Transverse colon (tissue), 4 donors: ENCODE measurements at regions not wholly inside any gene's neighbourhood (a gene's known extent, or its start where the extent isn't known, plus 50 kb on each side); places are given as distances from the start of the nearest gene placed in this dataset.

Source experiments
- DNase-seq: peaks from one replicate; pipeline ENCODE4 v3.0.0-alpha.2; 2019
- H3K27ac ChIP-seq, 4 donors: fragments of 200-600 bp; sonication (generic); 2 replicates each; pipeline ENCODE4 v1.5.1; 2016 to 2018; ENCODE audit warnings: inconsistent platforms in 4 of 4
- H3K27me3 ChIP-seq: fragments of 200-600 bp; sonication (generic); 2 replicates; pipeline ENCODE4 v1.5.1; 2017; ENCODE audit warnings: inconsistent platforms
- H3K36me3 ChIP-seq, 4 donors: fragments of 200-600 bp; sonication (generic); 2 replicates each; pipeline ENCODE4 v1.5.1; 2017 to 2019; ENCODE audit warnings: inconsistent platforms in 4 of 4
- H3K4me1 ChIP-seq, 4 donors: fragments of 200-600 bp; sonication (generic); 2 replicates each; pipeline ENCODE4 v1.5.1; 2017 to 2020; ENCODE audit warnings: inconsistent platforms in 4 of 4
- H3K4me3 ChIP-seq, 4 donors: fragments of 200-600 bp; sonication (generic); 1 replicate in 1 of 4; 2 replicates in 3 of 4; pipeline versions ENCODE4 v1.5.1 to v1.6.1; 2017 to 2019; ENCODE audit warnings: inconsistent platforms in 4 of 4
- H3K9me3 ChIP-seq, 2 donors: fragments of 200-600 bp; sonication (generic); 2 replicates each; pipeline ENCODE4 v1.5.1; 2017 to 2019; ENCODE audit warnings: inconsistent platforms in 2 of 2
- CTCF ChIP-seq, 5 experiments: fragments of 200-600 bp in 3 of 5; fragments of 450-650 bp in 2 of 5; sonication (generic) in 3 of 5; IDR thresholded peaks; 1 replicate in 2 of 5; 2 replicates in 3 of 5; pipeline ENCODE4 v1.5.1; 2016 to 2017; ENCODE audit warnings: antibody characterized with exemption in 5 of 5, inconsistent platforms in 3 of 5, mild to moderate bottlenecking in 2 of 5, moderate library complexity in 1 of 5
- EP300 ChIP-seq: sonication (generic); formaldehyde crosslinking; IDR thresholded peaks from one replicate; pipeline ENCODE4 v1.6.1; 2017; ENCODE audit warnings: antibody characterized with exemption, low read depth
- POLR2A ChIP-seq: fragments of 450-650 bp; IDR thresholded peaks from one replicate; pipeline ENCODE4 v1.6.1; 2016; ENCODE audit warnings: antibody characterized with exemption, mild to moderate bottlenecking, moderate library complexity
- POLR2AphosphoS5 ChIP-seq, 3 donors: sonication (generic); formaldehyde crosslinking; IDR thresholded peaks; one replicate each; pipeline ENCODE4 v1.6.1; 2016; ENCODE audit warnings: antibody characterized with exemption in 3 of 3
- whole genome bisulfite sequencing, 2 donors: methylation state at CpG; one replicate each; pipeline ENCODE4 v1.1.5; 2018; ENCODE audit warnings: low coverage in 1 of 2; 5-methylcytosine and 5-hydroxymethylcytosine counted together
- in situ Hi-C, 4 donors: fragments of 200-750 bp; cut with MboI; loops; one replicate each; pipeline versions ENCODE4 v1.15.0 to v1.15.1; 2017; ENCODE audit warnings: low sequenced_read_pairs in 3 of 4, low pct_ligation_motif_present in 1 of 4, low pct_unique_long_range_greater_than_20kb in 1 of 4
- intact Hi-C: fragments of 100-400 bp; cut with DNase I; formaldehyde crosslinking; loops from one replicate; pipeline ENCODE4 v1.15.1; 2023; ENCODE audit warnings: low total_unique reads

- H3K9me3 ChIP-seq = no peaks in the 10 kb centered on the region
- H3K36me3 ChIP-seq = no peaks in the 10 kb centered on the region
- peak overlapping the region in 3 of 4 donors; percentile 3 to 48 (median 25) for H3K27ac ChIP-seq
- TF ChIP-seq POLR2A (no peak), CTCF (IDR thresholded peaks at IDR 0.05) (no peak)
- in situ Hi-C loops (no loop called here), intact Hi-C loops (no loop called here)
- WGBS, 2 donors = 87% methylated on average over 12 of the region's 12 CpGs; no CpG with 5 or more reads in 1 of the 2 donors
- DNase-seq = no peak
- no peaks in the 10 kb centered on the region for H3K4me1 ChIP-seq
- no peak overlapping the region for H3K4me3 ChIP-seq
- peaks cover 13% of the 10 kb centered on the region for H3K27me3 ChIP-seq
Measured at GRCh38 chr22:27577574-27577969, 224.0 kb downstream of the MN1 start.

DNA sequence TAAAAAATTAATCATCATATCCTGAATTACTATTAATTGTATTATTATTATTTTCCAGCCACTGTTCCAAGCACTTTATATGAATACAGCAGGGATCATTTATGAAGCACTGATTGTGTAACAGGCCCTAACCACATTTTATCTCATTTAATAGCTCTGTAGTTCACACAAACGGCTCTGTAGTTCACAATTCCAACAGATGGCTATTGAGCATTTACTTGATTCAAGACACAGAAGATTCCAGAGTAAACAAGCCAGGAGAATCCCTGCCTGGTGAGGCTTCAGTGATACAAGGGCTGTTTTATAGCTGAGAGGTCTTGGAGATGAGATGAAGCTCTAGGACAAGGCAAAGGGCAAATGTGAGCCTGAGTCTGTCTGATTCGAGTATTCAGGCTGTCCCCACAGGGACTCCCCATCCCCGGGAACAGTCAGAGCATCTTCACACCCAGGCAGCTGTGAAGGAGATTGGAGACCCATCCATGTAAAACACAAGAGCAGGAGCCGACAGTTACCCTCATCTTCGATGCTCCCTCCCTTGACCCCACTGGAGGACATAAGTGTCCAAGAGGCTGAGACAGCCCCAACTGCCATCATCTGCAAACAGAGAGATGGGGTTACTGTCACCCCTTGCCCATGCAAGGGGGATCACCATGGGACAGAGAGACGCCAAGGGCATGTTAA, 222.5 kb downstream of the MN1 start:
- no peaks in the 10 kb centered on the region for H3K36me3 ChIP-seq
- no peak overlapping the region for H3K27ac ChIP-seq
- no peaks in the 10 kb centered on the region for H3K9me3 ChIP-seq
- TF ChIP-seq POLR2A = no peak
- TF ChIP-seq POLR2AphosphoS5 (IDR thresholded peaks at IDR 0.05) = no peak
- TF ChIP-seq CTCF (IDR thresholded peaks at IDR 0.05) = no peak
- no peak for TF ChIP-seq EP300
- in situ Hi-C loops (no loop called here), intact Hi-C loops (no loop called here)
- WGBS, 2 donors = 0 to 57% methylated on average over 1 to 6 of the region's 6 CpGs
- H3K27me3 ChIP-seq = no peaks in the 10 kb centered on the region
- H3K4me3 ChIP-seq = no peak overlapping the region
- no peak for DNase-seq
- H3K4me1 ChIP-seq = no peaks in the 10 kb centered on the region

- TF ChIP-seq EP300 = no peak
- TF ChIP-seq POLR2AphosphoS5 (IDR thresholded peaks at IDR 0.05) = no peak
- TF ChIP-seq POLR2A = no peak
- no peak for TF ChIP-seq CTCF (IDR thresholded peaks at IDR 0.05)
- WGBS, 2 donors = 66 to 97% methylated on average over 5 to 13 of the region's 13 CpGs
- in situ Hi-C loops (no loop called here), intact Hi-C loops (no loop called here)
- Histone ChIP-seq H3K27ac (no peak overlapping the region), H3K36me3 (no peaks in the 10 kb centered on the region), H3K27me3 (no peaks in the 10 kb centered on the region), H3K9me3 (no peaks in the 10 kb centered on the region), H3K4me1 (no peaks in the 10 kb centered on the region), H3K4me3 (no peak overlapping the region)
- no peak for DNase-seq
Measured at GRCh38 chr22:27580311-27580897, 221.2 kb downstream of the MN1 start.

GRCh38 chr22:27581236-27581635, 220.3 kb downstream of the MN1 start:
- in situ Hi-C loops = no loop called here
- Histone ChIP-seq H3K27ac (peak overlapping the region in 2 of 4 donors; percentile 17 to 33), H3K27me3 (no peaks in the 10 kb centered on the region), H3K9me3 (no peaks in the 10 kb centered on the region), H3K36me3 (no peaks in the 10 kb centered on the region), H3K4me3 (no peak overlapping the region), H3K4me1 (no peaks in the 10 kb centered on the region)
- no peak for TF ChIP-seq EP300
- TF ChIP-seq POLR2A = no peak
- 70 to 75% methylated on average over 4 to 8 of the region's 8 CpGs for WGBS, 2 donors
- no peak for DNase-seq
- intact Hi-C loops = no loop called here

DNA sequence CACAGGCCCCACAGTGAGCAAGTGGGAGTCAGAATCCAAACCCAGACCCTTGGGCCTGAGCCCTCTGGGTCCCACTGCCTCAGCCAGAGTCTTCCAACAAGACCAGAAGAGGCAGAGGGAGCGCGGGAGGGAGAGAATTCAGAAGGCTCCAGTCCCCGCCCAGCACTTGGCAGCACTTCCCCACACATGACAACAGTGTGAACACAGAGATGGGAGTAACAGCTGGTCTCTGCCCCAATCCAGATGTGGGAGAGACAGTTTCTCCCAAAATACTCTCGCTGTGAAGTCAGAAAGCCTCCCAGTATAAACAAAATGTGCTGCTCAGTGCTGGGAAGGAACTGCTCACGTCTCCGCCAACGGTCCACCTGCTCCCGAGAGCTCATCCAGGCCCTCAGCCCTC, 219.9 kb downstream of the MN1 start:
- no peak for TF ChIP-seq EP300
- TF ChIP-seq POLR2AphosphoS5 (IDR thresholded peaks at IDR 0.05) = peak; percentile 50 to 62 (median 53)
- no peak for TF ChIP-seq POLR2A
- TF ChIP-seq CTCF (IDR thresholded peaks at IDR 0.05) = no peak
- intact Hi-C loops = no loop called here

More for the DNA sequence above, 219.9 kb downstream of the MN1 start:
- Histone ChIP-seq H3K4me3 (no peak overlapping the region), H3K4me1 (no peaks in the 10 kb centered on the region), H3K27me3 (no peaks in the 10 kb centered on the region), H3K9me3 (no peaks in the 10 kb centered on the region), H3K36me3 (no peaks in the 10 kb centered on the region), H3K27ac (peak overlapping the region in 3 of 4 donors; percentile 7 to 34 (median 17))
- 79% methylated on average over 7 of the region's 8 CpGs; no CpG with 5 or more reads in 1 of the 2 donors for WGBS, 2 donors
- in situ Hi-C loops = no loop called here
- DNase-seq = peak; percentile 61
